ENCODE measurements at regions not wholly inside any gene's neighbourhood (a gene's known extent, or its start where the extent isn't known, plus 50 kb on each side); places are given as distances from the start of the nearest gene placed in this dataset.

GRCh38 chr12:17278946-17279345 lies 673.0 kb upstream of the LMO3 start:
- Histone ChIP-seq H3K79me2 (replicated peaks; ENCODE audit: insufficient read depth, low read length) (no peaks in the 10 kb centered on the region), H2AFZ (ENCODE audit: low read depth, low read length) (no peak overlapping the region), H3K9ac (ENCODE audit: low read length) (no peak overlapping the region), H3K36me3 (ENCODE audit: insufficient read depth, low read length) (no peaks in the 10 kb centered on the region), H3K9me2 (ENCODE audit: insufficient read depth, low read length) (no peaks in the 10 kb centered on the region), H4K20me1 (ENCODE audit: insufficient read depth) (no peaks in the 10 kb centered on the region), H3K4me2 (ENCODE audit: low read length) (no peak overlapping the region), H3K27me3 (ENCODE audit: insufficient read depth, low read depth, low read length) (no peaks in the 10 kb centered on the region), H3F3A (ENCODE audit: insufficient read depth, low read length, poor library complexity, severe bottlenecking) (no peaks in the 10 kb centered on the region), H3K4me3 (ENCODE audit: low read length) (no peak overlapping the region), H3K27ac (ENCODE audit: low read length) (no peak overlapping the region), H3K9me3 (ENCODE audit: low read length) (no peaks in the 10 kb centered on the region)
- TF ChIP-seq CTCF (IDR thresholded peaks at IDR 0.05; ENCODE audit: poor library complexity, severe bottlenecking) (peak; percentile 27), POLR2AphosphoS5 (IDR thresholded peaks at IDR 0.05) (no peak)

GRCh38 chr12:17276196-17276595 lies 670.2 kb upstream of the LMO3 start:
- Histone ChIP-seq H3K4me2 (ENCODE audit: low read length) (no peak overlapping the region), H3K4me3 (ENCODE audit: low read length) (no peak overlapping the region), H2AFZ (ENCODE audit: low read depth, low read length) (no peak overlapping the region), H3K9me3 (ENCODE audit: low read length) (no peaks in the 10 kb centered on the region), H3K79me2 (replicated peaks; ENCODE audit: insufficient read depth, low read length) (no peaks in the 10 kb centered on the region), H3K27me3 (ENCODE audit: insufficient read depth, low read depth, low read length) (no peaks in the 10 kb centered on the region), H4K20me1 (ENCODE audit: insufficient read depth) (no peaks in the 10 kb centered on the region), H3K36me3 (ENCODE audit: insufficient read depth, low read length) (no peaks in the 10 kb centered on the region), H3F3A (ENCODE audit: insufficient read depth, low read length, poor library complexity, severe bottlenecking) (no peaks in the 10 kb centered on the region), H3K9ac (ENCODE audit: low read length) (no peak overlapping the region), H3K27ac (ENCODE audit: low read length) (no peak overlapping the region), H3K9me2 (ENCODE audit: insufficient read depth, low read length) (no peaks in the 10 kb centered on the region)
- no peak for TF ChIP-seq SMC3 (conservative IDR thresholded peaks at IDR 0.05; ENCODE audit: poor library complexity)
- TF ChIP-seq POLR2AphosphoS5 (IDR thresholded peaks at IDR 0.05), result peak; percentile 52
- no peak for TF ChIP-seq MXI1 (conservative IDR thresholded peaks at IDR 0.05; ENCODE audit: poor library complexity, severe bottlenecking)
- no peak for TF ChIP-seq EZH2 (IDR thresholded peaks at IDR 0.05; ENCODE audit: borderline replicate concordance, insufficient read depth, low read length, poor library complexity, severe bottlenecking)

GRCh38 chr12:17266856-17267255 lies 660.9 kb upstream of the LMO3 start:
- Histone ChIP-seq H3K9me2 (ENCODE audit: insufficient read depth, low read length) (no peaks in the 10 kb centered on the region), H3K27me3 (ENCODE audit: insufficient read depth, low read depth, low read length) (no peaks in the 10 kb centered on the region), H3K27ac (ENCODE audit: low read length) (no peak overlapping the region), H4K20me1 (ENCODE audit: insufficient read depth) (no peaks in the 10 kb centered on the region), H3K4me2 (ENCODE audit: low read length) (no peak overlapping the region), H3F3A (ENCODE audit: insufficient read depth, low read length, poor library complexity, severe bottlenecking) (no peaks in the 10 kb centered on the region), H3K9me3 (ENCODE audit: low read length) (no peaks in the 10 kb centered on the region), H3K79me2 (replicated peaks; ENCODE audit: insufficient read depth, low read length) (no peaks in the 10 kb centered on the region), H2AFZ (ENCODE audit: low read depth, low read length) (no peak overlapping the region), H3K36me3 (ENCODE audit: insufficient read depth, low read length) (no peaks in the 10 kb centered on the region), H3K9ac (ENCODE audit: low read length) (no peak overlapping the region), H3K4me3 (ENCODE audit: low read length) (no peak overlapping the region)
- TF ChIP-seq TAF1 (IDR thresholded peaks at IDR 0.05; ENCODE audit: low read depth) (no peak), EP300 (conservative IDR thresholded peaks at IDR 0.05; ENCODE audit: poor library complexity, severe bottlenecking) (no peak), MXI1 (conservative IDR thresholded peaks at IDR 0.05; ENCODE audit: poor library complexity, severe bottlenecking) (no peak), EZH2 (IDR thresholded peaks at IDR 0.05; ENCODE audit: borderline replicate concordance, insufficient read depth, low read length, poor library complexity, severe bottlenecking) (no peak), SMC3 (conservative IDR thresholded peaks at IDR 0.05; ENCODE audit: poor library complexity) (no peak)

- no peaks in the 10 kb centered on the region for H3K79me2 ChIP-seq (replicated peaks; ENCODE audit: insufficient read depth, low read length)
These were observed 658.6 kb upstream of the LMO3 start for GRCh38 chr12:17264603-17265002.

More at GRCh38 chr12:17264603-17265002, 658.6 kb upstream of the LMO3 start:
- no peaks in the 10 kb centered on the region for H3K36me3 ChIP-seq (ENCODE audit: insufficient read depth, low read length)
- no peak overlapping the region for H3K9ac ChIP-seq (ENCODE audit: low read length)
- no peak overlapping the region for H3K4me3 ChIP-seq (ENCODE audit: low read length)
- H3K27me3 ChIP-seq (ENCODE audit: insufficient read depth, low read depth, low read length), result no peaks in the 10 kb centered on the region
- H3K9me3 ChIP-seq (ENCODE audit: low read length), result no peaks in the 10 kb centered on the region
- no peaks in the 10 kb centered on the region for H4K20me1 ChIP-seq (ENCODE audit: insufficient read depth)
- H3K27ac ChIP-seq (ENCODE audit: low read length), result no peak overlapping the region
- H2AFZ ChIP-seq (ENCODE audit: low read depth, low read length), result no peak overlapping the region
- no peak overlapping the region for H3K4me2 ChIP-seq (ENCODE audit: low read length)
- no peaks in the 10 kb centered on the region for H3F3A ChIP-seq (ENCODE audit: insufficient read depth, low read length, poor library complexity, severe bottlenecking)
- TF ChIP-seq EP300 (conservative IDR thresholded peaks at IDR 0.05; ENCODE audit: poor library complexity, severe bottlenecking) (no peak), RAD21 (conservative IDR thresholded peaks at IDR 0.05) (no peak), TAF1 (IDR thresholded peaks at IDR 0.05; ENCODE audit: low read depth) (no peak), REST (IDR thresholded peaks at IDR 0.05; ENCODE audit: borderline replicate concordance) (no peak), MXI1 (conservative IDR thresholded peaks at IDR 0.05; ENCODE audit: poor library complexity, severe bottlenecking) (no peak), EZH2 (IDR thresholded peaks at IDR 0.05; ENCODE audit: borderline replicate concordance, insufficient read depth, low read length, poor library complexity, severe bottlenecking) (no peak)
- H3K9me2 ChIP-seq (ENCODE audit: insufficient read depth, low read length), result no peaks in the 10 kb centered on the region

Data from neural cell (in vitro differentiated cells).